Hematopoietic multipotent progenitor cell (in vitro differentiated cells): ENCODE measurements at regions not wholly inside any gene's neighbourhood (a gene's known extent, or its start where the extent isn't known, plus 50 kb on each side); places are given as distances from the start of the nearest gene placed in this dataset.

Experiments used
- DNase-seq, 3 donors: peaks; one replicate each; pipeline ENCODE4 v3.0.0-alpha.2; 2011 to 2015; ENCODE audit warnings: low read depth in 2 of 3, low spot score in 2 of 3

GRCh38 chr4:129526812-129527211 is 430.9 kb downstream of the C4orf33 start:
- DNase-seq = no peak

GRCh38 chr4:129531253-129531652 is 435.3 kb downstream of the C4orf33 start:
- DNase-seq = no peak

- no peak for DNase-seq
These were observed 436.6 kb downstream of the C4orf33 start for GRCh38 chr4:129532573-129532972.

GRCh38 chr4:129543299-129543698 is 447.3 kb downstream of the C4orf33 start:
- DNase-seq = no peak

- no peak for DNase-seq
These were observed 449.8 kb downstream of the C4orf33 start for GRCh38 chr4:129545599-129546278.

- DNase-seq = no peak
These were observed 450.6 kb downstream of the C4orf33 start for GRCh38 chr4:129546531-129546930.

- DNase-seq = no peak
These were observed 454.4 kb downstream of the C4orf33 start for GRCh38 chr4:129550281-129550785.

- no peak for DNase-seq
These were observed 465.3 kb downstream of the C4orf33 start for GRCh38 chr4:129561280-129561679.

GRCh38 chr4:129561886-129562671 is 466.1 kb downstream of the C4orf33 start:
- DNase-seq = no peak

GRCh38 chr4:129565214-129565613 is 469.3 kb downstream of the C4orf33 start:
- no peak for DNase-seq

GRCh38 chr4:129570326-129570725 is 474.4 kb downstream of the C4orf33 start:
- DNase-seq = no peak

GRCh38 chr4:129578336-129578735 is 482.4 kb downstream of the C4orf33 start:
- no peak for DNase-seq

- DNase-seq = no peak
These were observed 485.4 kb downstream of the C4orf33 start for GRCh38 chr4:129581305-129581704.

- DNase-seq = no peak
These were observed 487.9 kb downstream of the C4orf33 start for GRCh38 chr4:129583868-129584267.

GRCh38 chr4:129598582-129598981 is 502.6 kb downstream of the C4orf33 start:
- DNase-seq = no peak

- DNase-seq = no peak
These were observed 504.9 kb downstream of the C4orf33 start for GRCh38 chr4:129600898-129601297.

GRCh38 chr4:129602447-129602846 is 506.5 kb downstream of the C4orf33 start:
- DNase-seq = no peak

- DNase-seq = no peak
These were observed 507.4 kb downstream of the C4orf33 start for GRCh38 chr4:129603241-129603931.

- DNase-seq = no peak
These were observed 508.8 kb downstream of the C4orf33 start for GRCh38 chr4:129604632-129605255.

- no peak for DNase-seq
These were observed 518.7 kb downstream of the C4orf33 start for GRCh38 chr4:129614611-129615010.

GRCh38 chr4:129622566-129622965 is 526.6 kb downstream of the C4orf33 start:
- DNase-seq = no peak
